Thyroid gland (tissue), 4 donors: ENCODE measurements at regions not wholly inside any gene's neighbourhood (a gene's known extent, or its start where the extent isn't known, plus 50 kb on each side); places are given as distances from the start of the nearest gene placed in this dataset.

Experiments used
- DNase-seq, 2 donors: peaks; one replicate each; pipeline ENCODE4 v3.0.0-alpha.2; 2019
- H3K27ac ChIP-seq, 3 donors: fragments of 200-600 bp; sonication (generic); 1 replicate in 2 of 3; 2 replicates in 1 of 3; pipeline ENCODE4 v1.5.1; 2016 to 2019; ENCODE audit warnings: mild to moderate bottlenecking in 1 of 3, moderate library complexity in 1 of 3
- H3K27me3 ChIP-seq: fragments of 200-600 bp; sonication (generic); one replicate; pipeline ENCODE4 v1.5.1; 2019
- H3K36me3 ChIP-seq, 2 donors: fragments of 200-600 bp; sonication (generic); one replicate each; pipeline ENCODE4 v1.5.1; 2016 to 2019
- H3K4me1 ChIP-seq, 2 donors: fragments of 200-600 bp; sonication (generic); one replicate each; pipeline ENCODE4 v1.5.1; 2017 to 2019
- H3K4me3 ChIP-seq, 3 donors: fragments of 200-600 bp; sonication (generic); replicated peaks in 1 of 3; 1 replicate in 2 of 3; 2 replicates in 1 of 3; pipeline ENCODE4 v1.5.1; 2016; ENCODE audit warnings: mild to moderate bottlenecking in 1 of 3
- H3K9me3 ChIP-seq: fragments of 200-600 bp; sonication (generic); one replicate; pipeline ENCODE4 v1.5.1; 2017
- POLR2A ChIP-seq, 2 donors: fragments of 450-650 bp; IDR thresholded peaks; one replicate each; pipeline ENCODE4 v1.6.1; 2017; ENCODE audit warnings: antibody characterized with exemption in 2 of 2, mild to moderate bottlenecking in 2 of 2, moderate library complexity in 1 of 2
- WGBS, 2 donors: methylation state at CpG; one replicate each; pipeline ENCODE4 v1.1.5; 2017; 5-methylcytosine and 5-hydroxymethylcytosine counted together
- intact Hi-C: fragments of 100-400 bp; cut with DNase I; formaldehyde crosslinking; loops from one replicate; pipeline ENCODE4 v1.15.1; 2023
- TF ChIP-seq, protein P1 (sequence below), 6 experiments: fragments of 200-600 bp in 3 of 6; fragments of 450-650 bp in 3 of 6; sonication (generic) in 3 of 6; IDR thresholded peaks; one replicate each; pipeline ENCODE4 v1.5.1; 2016 to 2019; ENCODE audit warnings: antibody characterized with exemption in 6 of 6, mild to moderate bottlenecking in 2 of 6, inconsistent platforms in 1 of 6, moderate library complexity in 1 of 6

DNA sequence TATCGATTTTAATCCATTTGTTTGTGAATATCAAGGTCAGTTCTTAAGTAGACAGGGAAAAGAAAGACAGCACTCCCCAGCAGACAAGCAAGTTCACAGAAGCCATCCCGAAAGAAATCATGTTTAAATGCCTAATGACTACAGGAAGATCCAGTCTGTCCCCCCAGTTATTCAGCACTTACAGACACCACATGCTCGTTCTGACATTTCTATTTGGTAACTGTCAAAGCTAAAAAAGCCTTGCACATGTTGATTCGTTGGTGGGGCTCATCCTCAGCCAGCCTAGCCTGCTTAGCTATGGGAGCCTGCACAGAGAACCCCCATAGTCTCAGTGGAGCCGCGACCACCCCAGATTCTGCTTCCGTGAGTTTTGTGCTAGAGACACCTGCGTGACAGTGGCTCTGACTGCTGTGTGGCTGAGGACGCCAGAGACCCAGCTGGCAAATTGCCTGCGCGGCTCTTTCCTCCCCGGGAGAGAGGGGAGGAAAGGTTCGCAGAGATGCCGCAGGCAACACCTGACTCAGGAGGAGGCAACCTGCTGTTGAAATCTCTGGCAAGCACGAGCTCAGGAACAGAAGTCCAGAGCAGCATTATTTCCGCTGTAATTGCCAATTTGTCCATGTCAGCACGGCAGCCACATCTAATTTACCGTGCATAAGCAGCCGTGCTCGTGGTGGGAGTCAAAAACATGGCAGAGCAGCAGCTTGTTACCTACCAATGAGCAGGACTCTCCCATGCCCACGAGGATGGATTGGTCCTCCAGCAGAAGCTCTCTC, 194.2 kb downstream of the GPAM start:
- intact Hi-C loops = no loop called here
- 71 to 72% methylated on average over 18 to 21 of the region's 21 CpGs for WGBS, 2 donors
- Histone ChIP-seq H3K36me3 (no peaks in the 10 kb centered on the region), H3K4me1 (no peaks in the 10 kb centered on the region), H3K9me3 (no peaks in the 10 kb centered on the region), H3K4me3 (no peak overlapping the region), H3K27me3 (no peaks in the 10 kb centered on the region), H3K27ac (no peak overlapping the region)
- DNase-seq = no peak
- TF ChIP-seq, protein P1, sequence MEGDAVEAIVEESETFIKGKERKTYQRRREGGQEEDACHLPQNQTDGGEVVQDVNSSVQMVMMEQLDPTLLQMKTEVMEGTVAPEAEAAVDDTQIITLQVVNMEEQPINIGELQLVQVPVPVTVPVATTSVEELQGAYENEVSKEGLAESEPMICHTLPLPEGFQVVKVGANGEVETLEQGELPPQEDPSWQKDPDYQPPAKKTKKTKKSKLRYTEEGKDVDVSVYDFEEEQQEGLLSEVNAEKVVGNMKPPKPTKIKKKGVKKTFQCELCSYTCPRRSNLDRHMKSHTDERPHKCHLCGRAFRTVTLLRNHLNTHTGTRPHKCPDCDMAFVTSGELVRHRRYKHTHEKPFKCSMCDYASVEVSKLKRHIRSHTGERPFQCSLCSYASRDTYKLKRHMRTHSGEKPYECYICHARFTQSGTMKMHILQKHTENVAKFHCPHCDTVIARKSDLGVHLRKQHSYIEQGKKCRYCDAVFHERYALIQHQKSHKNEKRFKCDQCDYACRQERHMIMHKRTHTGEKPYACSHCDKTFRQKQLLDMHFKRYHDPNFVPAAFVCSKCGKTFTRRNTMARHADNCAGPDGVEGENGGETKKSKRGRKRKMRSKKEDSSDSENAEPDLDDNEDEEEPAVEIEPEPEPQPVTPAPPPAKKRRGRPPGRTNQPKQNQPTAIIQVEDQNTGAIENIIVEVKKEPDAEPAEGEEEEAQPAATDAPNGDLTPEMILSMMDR (IDR thresholded peaks at IDR 0.05) = no peak

DNA sequence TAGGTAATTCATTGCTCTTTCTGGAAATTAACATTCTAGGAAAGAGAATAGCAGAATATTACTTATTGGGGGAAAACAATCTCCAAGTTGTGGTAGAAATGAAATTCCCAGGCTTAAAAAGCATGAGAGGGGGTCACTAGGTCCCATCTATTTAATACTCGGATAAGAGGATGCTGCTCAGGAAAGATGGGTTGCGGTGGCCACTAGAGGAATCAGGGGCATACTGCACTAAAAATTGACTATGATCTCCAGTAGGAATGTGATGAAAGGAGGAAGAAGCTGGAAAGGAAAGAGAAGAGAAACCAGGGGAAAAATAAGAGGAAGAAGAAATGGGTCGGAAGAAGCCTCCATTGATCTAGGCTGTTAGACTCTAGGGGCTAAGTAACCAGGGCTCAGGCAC, 192.8 kb downstream of the GPAM start:
- WGBS, 2 donors = 62 to 66% methylated on average over 3 of the region's 3 CpGs
- H3K4me1 ChIP-seq = no peaks in the 10 kb centered on the region
- intact Hi-C loops = no loop called here
- H3K4me3 ChIP-seq = no peak overlapping the region
- DNase-seq = no peak
- no peaks in the 10 kb centered on the region for H3K36me3 ChIP-seq
- no peak overlapping the region for H3K27ac ChIP-seq
- H3K9me3 ChIP-seq = no peaks in the 10 kb centered on the region
- no peaks in the 10 kb centered on the region for H3K27me3 ChIP-seq
- TF ChIP-seq, protein P1 (IDR thresholded peaks at IDR 0.05) = peak in 1 of 6 experiments; percentile 5
- TF ChIP-seq POLR2A (IDR thresholded peaks at IDR 0.05) = no peak

DNA sequence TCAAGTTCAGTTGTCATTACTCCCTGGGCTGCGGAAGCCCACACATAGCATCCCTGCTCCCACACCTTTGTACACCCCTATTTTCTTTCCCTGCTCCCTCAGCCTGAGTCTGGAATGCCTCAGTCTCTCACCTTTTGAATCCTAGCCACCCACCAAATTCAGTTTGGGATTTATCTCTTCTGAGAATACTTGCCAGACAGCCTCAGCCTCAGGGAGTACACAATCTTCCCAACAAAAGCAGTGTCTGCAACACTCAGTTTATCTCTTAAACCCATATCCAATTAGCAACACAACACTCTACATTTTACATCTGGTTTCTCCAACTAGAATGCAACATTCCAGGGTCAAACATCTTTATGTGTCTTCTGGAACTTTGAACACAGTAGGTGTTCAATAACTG, 190.2 kb downstream of the GPAM start:
- no peaks in the 10 kb centered on the region for H3K9me3 ChIP-seq
- no peak for TF ChIP-seq POLR2A (IDR thresholded peaks at IDR 0.05)
- intact Hi-C loops = no loop called here
- H3K27me3 ChIP-seq = no peaks in the 10 kb centered on the region
- no peak for DNase-seq
- no peaks in the 10 kb centered on the region for H3K36me3 ChIP-seq
- WGBS, 2 donors = 79 to 85% methylated on average over 1 of the region's 1 CpG
- H3K27ac ChIP-seq = no peak overlapping the region
- H3K4me1 ChIP-seq = no peaks in the 10 kb centered on the region
- no peak overlapping the region for H3K4me3 ChIP-seq

DNA sequence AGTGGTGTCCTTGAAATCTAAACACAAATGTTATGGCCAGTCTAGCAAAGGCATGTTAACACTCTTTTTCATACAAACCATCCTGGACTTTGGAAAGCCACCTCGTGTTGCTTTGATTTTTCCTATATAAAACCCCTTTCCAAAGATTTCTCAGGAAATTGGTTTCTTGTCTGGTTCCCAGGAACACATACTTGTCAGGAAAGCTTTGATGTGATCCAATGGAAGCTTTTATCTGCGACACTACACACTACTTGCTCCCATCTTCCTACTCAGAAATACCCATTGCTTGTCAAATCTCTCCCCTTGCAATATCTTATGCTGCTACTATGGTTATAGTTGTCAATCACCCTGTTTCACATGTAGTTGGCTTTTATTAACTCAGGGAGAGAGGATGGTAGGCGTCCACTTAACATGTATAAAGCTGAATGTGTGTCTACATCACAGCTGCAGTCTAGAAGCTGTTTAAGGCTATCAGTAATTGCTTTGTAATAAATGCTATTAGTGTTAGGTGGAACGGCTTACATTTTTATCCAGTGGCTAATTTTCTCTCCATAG, 189.6 kb downstream of the GPAM start:
- Histone ChIP-seq H3K9me3 (no peaks in the 10 kb centered on the region), H3K4me3 (no peak overlapping the region), H3K36me3 (no peaks in the 10 kb centered on the region), H3K27ac (no peak overlapping the region), H3K4me1 (no peaks in the 10 kb centered on the region), H3K27me3 (no peaks in the 10 kb centered on the region)
- TF ChIP-seq, protein P1 (IDR thresholded peaks at IDR 0.05) = no peak
- TF ChIP-seq POLR2A (IDR thresholded peaks at IDR 0.05) = no peak
- WGBS, 2 donors = 77 to 84% methylated on average over 4 of the region's 4 CpGs
- intact Hi-C loops = no loop called here
- no peak for DNase-seq

DNA sequence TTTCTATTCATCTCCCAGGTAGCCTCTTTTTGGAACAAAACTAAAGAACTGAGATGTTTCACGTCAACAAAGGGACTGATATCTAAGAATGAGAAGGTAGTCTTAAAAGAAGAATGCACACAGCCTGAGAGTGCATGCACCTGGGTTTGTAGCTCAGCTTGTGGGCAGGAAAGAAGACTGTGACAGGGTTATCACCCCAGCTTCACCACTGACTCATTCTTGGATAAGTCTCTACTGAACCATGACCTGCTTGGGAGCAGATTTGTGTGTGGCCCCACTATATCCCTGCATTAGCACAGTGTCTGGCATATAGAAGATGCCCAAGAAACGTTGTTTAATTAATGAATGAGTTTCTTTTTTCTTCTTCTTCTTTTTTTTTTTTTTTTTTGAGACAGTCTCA, 187.5 kb downstream of the GPAM start:
- no peaks in the 10 kb centered on the region for H3K9me3 ChIP-seq
- intact Hi-C loops = no loop called here
- DNase-seq = no peak
- 81 to 83% methylated on average over 2 of the region's 2 CpGs for whole genome bisulfite sequencing, 2 donors
- no peak overlapping the region for H3K27ac ChIP-seq
- no peak overlapping the region for H3K4me3 ChIP-seq
- no peaks in the 10 kb centered on the region for H3K4me1 ChIP-seq
- TF ChIP-seq POLR2A (IDR thresholded peaks at IDR 0.05) = no peak
- TF ChIP-seq, protein P1 (IDR thresholded peaks at IDR 0.05) = no peak
- H3K36me3 ChIP-seq = no peaks in the 10 kb centered on the region
- no peaks in the 10 kb centered on the region for H3K27me3 ChIP-seq
